ENCODE measurements at regions not wholly inside any gene's neighbourhood (a gene's known extent, or its start where the extent isn't known, plus 50 kb on each side); places are given as distances from the start of the nearest gene placed in this dataset.
A peak's percentile ranks its signal among the peaks of the same experiment; 100 is the strongest.

DNA sequence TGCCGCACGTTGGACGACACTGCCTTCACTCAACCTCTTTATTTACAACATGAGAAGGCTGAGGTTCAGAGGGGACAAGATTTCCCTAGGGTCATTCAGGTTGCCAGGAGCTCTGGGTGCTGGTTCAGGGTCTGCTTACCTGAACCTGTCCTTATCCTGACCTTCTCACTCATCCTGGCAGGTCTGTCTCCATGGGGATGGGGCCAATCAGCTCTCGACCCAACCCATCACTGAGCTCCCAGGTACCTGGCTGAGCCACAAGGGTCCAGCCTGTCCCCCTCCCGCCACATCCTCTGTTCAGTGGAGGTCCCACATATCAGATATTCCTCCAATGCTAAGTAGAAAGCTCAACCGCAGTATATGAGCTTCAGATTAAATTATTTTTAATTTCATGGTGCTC, 225.6 kb downstream of the ANKRD60 start:
- peaks cover 35% of the 10 kb centered on the region for H3K4me1 Mint-ChIP-seq
- no peaks in the 10 kb centered on the region for H3K36me3 Mint-ChIP-seq (ENCODE audit: low read depth)
- H3K27me3 Mint-ChIP-seq (ENCODE audit: low read depth), result peaks cover 8% of the 10 kb centered on the region
- no peak overlapping the region for H3K4me3 Mint-ChIP-seq
- TF ChIP-seq, protein P1, sequence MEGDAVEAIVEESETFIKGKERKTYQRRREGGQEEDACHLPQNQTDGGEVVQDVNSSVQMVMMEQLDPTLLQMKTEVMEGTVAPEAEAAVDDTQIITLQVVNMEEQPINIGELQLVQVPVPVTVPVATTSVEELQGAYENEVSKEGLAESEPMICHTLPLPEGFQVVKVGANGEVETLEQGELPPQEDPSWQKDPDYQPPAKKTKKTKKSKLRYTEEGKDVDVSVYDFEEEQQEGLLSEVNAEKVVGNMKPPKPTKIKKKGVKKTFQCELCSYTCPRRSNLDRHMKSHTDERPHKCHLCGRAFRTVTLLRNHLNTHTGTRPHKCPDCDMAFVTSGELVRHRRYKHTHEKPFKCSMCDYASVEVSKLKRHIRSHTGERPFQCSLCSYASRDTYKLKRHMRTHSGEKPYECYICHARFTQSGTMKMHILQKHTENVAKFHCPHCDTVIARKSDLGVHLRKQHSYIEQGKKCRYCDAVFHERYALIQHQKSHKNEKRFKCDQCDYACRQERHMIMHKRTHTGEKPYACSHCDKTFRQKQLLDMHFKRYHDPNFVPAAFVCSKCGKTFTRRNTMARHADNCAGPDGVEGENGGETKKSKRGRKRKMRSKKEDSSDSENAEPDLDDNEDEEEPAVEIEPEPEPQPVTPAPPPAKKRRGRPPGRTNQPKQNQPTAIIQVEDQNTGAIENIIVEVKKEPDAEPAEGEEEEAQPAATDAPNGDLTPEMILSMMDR (IDR thresholded peaks at IDR 0.05; ENCODE audit: unreplicated experiment in 3 of 3), result no peak
- no peak overlapping the region for H3K27ac Mint-ChIP-seq
- no peaks in the 10 kb centered on the region for H3K9me3 Mint-ChIP-seq

- TF ChIP-seq, protein P1 (IDR thresholded peaks at IDR 0.05; ENCODE audit: unreplicated experiment in 3 of 3), result no peak
- peaks cover 8% of the 10 kb centered on the region for H3K27me3 Mint-ChIP-seq (ENCODE audit: low read depth)
- H3K4me1 Mint-ChIP-seq, result peaks cover 37% of the 10 kb centered on the region
- H3K27ac Mint-ChIP-seq, result peak overlapping the region; percentile 65 to 99 (median 98)
- H3K9me3 Mint-ChIP-seq, result no peaks in the 10 kb centered on the region
- peak overlapping the region in 1 of 3 experiments; percentile 6 for H3K4me3 Mint-ChIP-seq
- H3K36me3 Mint-ChIP-seq (ENCODE audit: low read depth), result no peaks in the 10 kb centered on the region
These were observed 226.5 kb downstream of the ANKRD60 start for GRCh38 chr20:58001946-58002345.

GRCh38 chr20:58001381-58001780, 227.1 kb downstream of the ANKRD60 start:
- H3K9me3 Mint-ChIP-seq, result no peaks in the 10 kb centered on the region
- H3K36me3 Mint-ChIP-seq (ENCODE audit: low read depth), result no peaks in the 10 kb centered on the region
- TF ChIP-seq, protein P1 (IDR thresholded peaks at IDR 0.05; ENCODE audit: unreplicated experiment in 3 of 3), result no peak
- H3K4me3 Mint-ChIP-seq, result no peak overlapping the region
- peaks cover 43% of the 10 kb centered on the region for H3K4me1 Mint-ChIP-seq
- peaks cover 8% of the 10 kb centered on the region for H3K27me3 Mint-ChIP-seq (ENCODE audit: low read depth)
- peak overlapping the region; percentile 65 to 99 (median 98) for H3K27ac Mint-ChIP-seq

DNA sequence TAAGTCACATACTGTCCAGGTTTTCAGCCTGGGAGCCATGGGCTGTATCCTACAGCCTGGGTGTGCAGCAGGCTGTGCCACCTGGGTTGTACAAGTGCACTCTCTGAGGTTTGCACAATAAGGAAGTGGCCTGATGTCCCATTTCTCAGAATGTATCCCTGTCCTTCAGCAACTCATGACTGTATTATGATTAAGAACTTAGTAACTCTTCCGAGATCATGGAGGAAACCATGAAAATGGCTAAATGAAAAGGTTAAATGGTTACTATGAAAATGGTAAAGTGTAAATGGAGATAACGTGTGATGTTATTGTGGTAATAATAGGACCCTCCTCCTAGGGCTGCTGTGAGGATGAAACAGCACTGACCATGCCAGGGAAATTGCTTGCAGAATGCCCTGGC, 227.6 kb downstream of the ANKRD60 start:
- Mint-ChIP-seq H3K27me3 (ENCODE audit: low read depth) (peaks cover 8% of the 10 kb centered on the region), H3K4me1 (peaks cover 48% of the 10 kb centered on the region), H3K9me3 (no peaks in the 10 kb centered on the region), H3K27ac (peak overlapping the region; percentile 65 to 99 (median 98)), H3K36me3 (ENCODE audit: low read depth) (no peaks in the 10 kb centered on the region), H3K4me3 (peak overlapping the region in 1 of 3 experiments; percentile 18)
- TF ChIP-seq, protein P1 (IDR thresholded peaks at IDR 0.05; ENCODE audit: unreplicated experiment in 3 of 3), result no peak

DNA sequence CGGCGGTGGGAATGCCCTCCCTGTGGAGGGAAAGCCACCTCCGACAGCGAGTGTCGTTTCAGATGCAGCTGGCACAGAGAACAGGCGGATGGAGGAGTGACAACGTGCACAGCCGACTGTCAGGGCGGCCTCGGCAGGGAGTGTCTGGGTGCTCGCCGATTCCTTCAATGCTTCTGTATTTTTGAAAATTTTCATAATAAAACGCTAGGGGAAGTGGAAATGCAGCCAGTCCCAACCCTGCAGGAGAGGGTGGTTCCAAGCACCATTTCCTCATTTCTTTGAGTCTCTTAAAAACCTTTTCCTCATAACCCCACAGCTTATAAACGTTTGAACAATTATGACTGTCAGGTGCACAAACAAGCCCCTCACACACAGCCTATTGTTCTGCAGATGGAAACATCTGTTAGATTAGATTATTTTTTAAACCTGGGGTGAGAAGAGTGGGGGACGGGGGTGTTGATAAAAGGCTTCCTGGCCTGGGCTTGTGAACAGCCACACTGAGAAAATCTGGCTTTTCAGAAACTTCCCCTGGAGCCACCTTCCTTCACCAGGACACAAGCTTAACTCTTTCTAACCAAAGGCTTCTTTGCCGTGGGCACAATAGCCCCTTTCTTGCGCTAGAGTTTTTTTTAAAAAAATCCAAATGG, 228.9 kb downstream of the ANKRD60 start:
- H3K27ac Mint-ChIP-seq, result peak overlapping the region; percentile 13 to 96 (median 94)
- peak overlapping the region in 1 of 3 experiments; percentile 30 for H3K4me3 Mint-ChIP-seq
- H3K4me1 Mint-ChIP-seq, result peaks cover 53% of the 10 kb centered on the region
- peaks cover 8% of the 10 kb centered on the region for H3K27me3 Mint-ChIP-seq (ENCODE audit: low read depth)
- TF ChIP-seq, protein P1 (IDR thresholded peaks at IDR 0.05; ENCODE audit: unreplicated experiment in 3 of 3), result no peak
- H3K9me3 Mint-ChIP-seq, result no peaks in the 10 kb centered on the region
- H3K36me3 Mint-ChIP-seq (ENCODE audit: low read depth), result no peaks in the 10 kb centered on the region

- TF ChIP-seq, protein P1 (IDR thresholded peaks at IDR 0.05; ENCODE audit: unreplicated experiment in 3 of 3), result no peak
- Mint-ChIP-seq H3K27ac (peak overlapping the region; percentile 13 to 96 (median 94)), H3K27me3 (ENCODE audit: low read depth) (peaks cover 8% of the 10 kb centered on the region), H3K9me3 (no peaks in the 10 kb centered on the region), H3K4me1 (peaks cover 58% of the 10 kb centered on the region), H3K36me3 (ENCODE audit: low read depth) (no peaks in the 10 kb centered on the region), H3K4me3 (peak overlapping the region in 1 of 3 experiments; percentile 30)
These were observed 229.4 kb downstream of the ANKRD60 start for GRCh38 chr20:57998981-57999464.
